Bronchial epithelial cell (primary cell): ENCODE measurements at regions not wholly inside any gene's neighbourhood (a gene's known extent, or its start where the extent isn't known, plus 50 kb on each side); places are given as distances from the start of the nearest gene placed in this dataset.

ENCODE experiments used
- DNase-seq: peaks from one replicate; pipeline ENCODE4 v3.0.0-alpha.2; 2010; ENCODE audit warnings: low read depth
- FAIRE-seq: peaks from 2 replicates; lab custom pipeline; 2011; peaks lifted over from hg19 to GRCh38; lab: Jason Lieb, UNC
- H3K27me3 ChIP-seq: 2 replicates; pipeline ENCODE4 v1.5.1; 2011; ENCODE audit warnings: low read length; ENCODE audit not compliant: control insufficient read depth, insufficient read depth
- H3K36me3 ChIP-seq: 2 replicates; pipeline ENCODE4 v1.5.1; 2011; ENCODE audit warnings: low read length; ENCODE audit not compliant: control insufficient read depth, insufficient read depth
- H3K4me3 ChIP-seq: 2 replicates; pipeline ENCODE4 v1.5.1; 2011; ENCODE audit warnings: mild to moderate bottlenecking, low read depth, low read length, control low read depth
- TF ChIP-seq, protein P1 (sequence below): IDR thresholded peaks from 2 replicates; pipeline ENCODE4 v1.5.1; 2011; ENCODE audit warnings: mild to moderate bottlenecking, moderate library complexity, low read length, control low read depth, inconsistent platforms; ENCODE audit not compliant: insufficient read depth, severe bottlenecking

DNA sequence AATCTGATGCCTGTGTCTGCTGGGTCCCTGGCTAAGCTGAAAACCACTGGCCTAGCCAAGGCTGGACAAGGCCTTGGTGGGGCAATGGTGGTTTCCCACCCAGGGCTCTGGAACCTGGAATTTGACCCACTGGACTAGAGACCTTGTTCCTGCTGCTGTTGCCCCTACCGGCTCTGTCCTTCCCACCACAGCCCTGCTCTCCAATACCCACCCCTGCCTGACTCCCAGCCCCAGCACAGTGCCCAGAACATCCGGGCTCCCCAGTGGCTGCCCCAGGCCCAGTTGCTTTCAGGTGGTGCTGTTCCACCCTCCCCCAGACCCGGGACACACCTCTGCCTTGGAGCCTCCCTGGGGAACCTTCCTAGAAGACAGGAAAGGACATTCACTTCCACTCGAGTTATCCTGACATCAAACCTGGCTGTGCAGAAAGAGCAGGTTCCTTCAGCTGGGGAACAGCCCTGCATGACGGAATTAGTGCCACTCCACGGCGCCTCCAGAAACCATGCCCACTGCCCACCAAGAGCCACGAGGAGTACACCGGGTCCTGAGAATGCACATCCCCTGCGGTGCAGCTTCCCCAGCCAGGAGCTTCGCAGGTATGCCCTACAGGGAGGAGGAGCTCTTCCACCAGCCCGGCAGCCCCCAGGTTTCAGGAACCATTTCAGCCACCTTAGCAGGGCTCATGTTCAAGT lies 152.8 kb downstream of the OAT start:
- FAIRE-seq (no peak), DNase-seq (no peak)

DNA sequence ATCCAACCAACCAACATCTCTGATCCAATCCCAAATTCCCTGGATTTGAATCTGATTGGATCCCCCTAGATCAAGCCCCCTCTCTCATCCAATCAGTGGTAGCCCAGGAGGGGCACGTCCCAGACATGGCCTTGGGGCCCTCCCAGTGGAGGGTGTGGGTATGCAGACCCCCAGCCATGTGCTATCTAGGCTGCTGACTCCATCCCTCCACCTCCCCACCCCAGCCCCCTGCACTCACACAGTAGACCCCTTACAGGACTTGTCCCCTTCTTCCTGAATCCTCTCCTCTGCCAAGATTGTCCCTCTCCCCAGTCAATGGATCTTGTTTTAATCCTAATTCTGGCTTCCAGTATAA lies 153.4 kb downstream of the OAT start:
- FAIRE-seq (no peak), DNase-seq (no peak)
- H3K36me3 ChIP-seq: no peaks in the 10 kb centered on the region
- H3K27me3 ChIP-seq: peaks cover 4% of the 10 kb centered on the region
- H3K4me3 ChIP-seq: no peak overlapping the region
- TF ChIP-seq, protein P1, sequence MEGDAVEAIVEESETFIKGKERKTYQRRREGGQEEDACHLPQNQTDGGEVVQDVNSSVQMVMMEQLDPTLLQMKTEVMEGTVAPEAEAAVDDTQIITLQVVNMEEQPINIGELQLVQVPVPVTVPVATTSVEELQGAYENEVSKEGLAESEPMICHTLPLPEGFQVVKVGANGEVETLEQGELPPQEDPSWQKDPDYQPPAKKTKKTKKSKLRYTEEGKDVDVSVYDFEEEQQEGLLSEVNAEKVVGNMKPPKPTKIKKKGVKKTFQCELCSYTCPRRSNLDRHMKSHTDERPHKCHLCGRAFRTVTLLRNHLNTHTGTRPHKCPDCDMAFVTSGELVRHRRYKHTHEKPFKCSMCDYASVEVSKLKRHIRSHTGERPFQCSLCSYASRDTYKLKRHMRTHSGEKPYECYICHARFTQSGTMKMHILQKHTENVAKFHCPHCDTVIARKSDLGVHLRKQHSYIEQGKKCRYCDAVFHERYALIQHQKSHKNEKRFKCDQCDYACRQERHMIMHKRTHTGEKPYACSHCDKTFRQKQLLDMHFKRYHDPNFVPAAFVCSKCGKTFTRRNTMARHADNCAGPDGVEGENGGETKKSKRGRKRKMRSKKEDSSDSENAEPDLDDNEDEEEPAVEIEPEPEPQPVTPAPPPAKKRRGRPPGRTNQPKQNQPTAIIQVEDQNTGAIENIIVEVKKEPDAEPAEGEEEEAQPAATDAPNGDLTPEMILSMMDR: no peak

More for the DNA sequence above, 152.8 kb downstream of the OAT start:
- TF ChIP-seq, protein P1: no peak
- Histone ChIP-seq H3K4me3 (no peak overlapping the region), H3K36me3 (no peaks in the 10 kb centered on the region), H3K27me3 (peaks cover 4% of the 10 kb centered on the region)

DNA sequence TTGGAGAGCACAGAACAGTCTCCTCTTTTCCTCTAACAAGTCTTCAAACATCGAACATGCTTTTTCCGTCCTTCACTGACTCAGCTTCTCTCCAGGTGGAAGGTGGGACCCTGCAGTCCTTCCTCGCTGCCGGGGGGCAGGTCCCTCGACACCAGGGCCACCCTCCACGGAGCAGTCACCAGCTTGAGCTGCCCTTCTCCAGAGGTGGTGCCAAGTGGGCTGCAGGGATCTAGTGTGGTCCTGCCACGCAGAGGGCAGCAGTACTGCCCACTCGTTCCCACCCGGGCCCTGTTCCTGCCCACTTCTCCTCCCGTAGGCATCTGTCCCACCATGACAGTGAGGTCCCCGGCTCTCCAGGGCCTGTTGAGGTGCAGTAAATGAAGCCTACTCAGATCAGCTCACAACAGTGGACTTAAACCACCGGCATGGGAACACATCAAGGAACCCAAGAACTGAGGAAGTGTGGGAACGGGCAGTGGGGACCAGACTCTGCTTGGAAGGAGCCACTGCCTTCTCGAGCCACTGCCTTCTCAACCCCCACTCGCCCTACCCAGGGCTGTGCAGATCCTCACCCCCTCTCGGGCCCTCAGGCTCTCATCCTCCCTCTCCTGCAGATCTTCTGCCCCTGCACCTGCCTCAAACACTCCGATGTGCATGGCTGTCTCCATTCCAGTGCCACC lies 153.9 kb downstream of the OAT start:
- H3K36me3 ChIP-seq: no peaks in the 10 kb centered on the region

DNA sequence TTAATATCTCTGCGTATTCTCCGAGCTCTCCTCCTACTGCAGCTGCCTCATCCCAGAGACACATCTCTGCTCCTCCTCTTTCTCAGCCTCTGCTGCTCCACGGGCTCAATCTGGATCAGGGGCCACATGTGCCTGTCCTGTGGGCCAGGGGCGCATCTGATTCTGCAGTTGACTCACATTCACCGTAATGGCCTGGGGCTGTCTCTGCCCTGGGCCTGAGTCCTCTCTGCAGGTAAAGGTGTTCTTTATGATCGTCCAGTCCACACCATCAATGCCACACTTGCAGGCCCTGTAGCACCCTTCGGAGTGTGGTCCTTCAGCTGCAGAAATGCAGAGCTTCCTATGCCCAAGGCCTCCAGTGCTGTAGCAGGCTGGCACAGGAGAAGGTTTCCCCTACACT lies 154.5 kb downstream of the OAT start:
- H3K4me3 ChIP-seq: no peak overlapping the region
- TF ChIP-seq, protein P1: no peak
- DNase-seq (no peak), FAIRE-seq (no peak)
- H3K36me3 ChIP-seq: no peaks in the 10 kb centered on the region
- peaks cover 4% of the 10 kb centered on the region for H3K27me3 ChIP-seq

More for the DNA sequence above, 153.9 kb downstream of the OAT start:
- FAIRE-seq: no peak
- Histone ChIP-seq H3K4me3 (no peak overlapping the region), H3K27me3 (peaks cover 4% of the 10 kb centered on the region)
- no peak for DNase-seq
- TF ChIP-seq, protein P1: no peak

DNA sequence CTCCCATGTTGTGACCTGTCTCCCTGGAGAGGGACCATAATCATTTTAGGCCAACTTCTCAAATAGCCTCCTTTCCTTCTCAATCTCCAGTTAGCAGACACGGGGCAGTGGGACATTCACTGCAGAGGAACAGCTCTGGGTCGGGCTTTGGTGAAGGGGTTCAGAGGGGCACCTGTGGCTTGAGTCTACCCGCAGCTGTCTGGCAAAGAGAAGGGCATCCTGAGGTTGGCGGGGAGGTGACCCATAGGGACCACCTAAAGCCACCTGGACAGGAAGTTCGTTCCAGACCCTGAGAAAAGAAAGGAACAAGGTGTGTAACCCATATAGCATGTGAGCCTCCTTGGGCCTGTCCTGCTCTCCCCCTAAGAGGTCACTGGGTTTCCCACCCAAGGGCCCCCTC lies 155.0 kb downstream of the OAT start:
- TF ChIP-seq, protein P1: no peak
- Histone ChIP-seq H3K4me3 (no peak overlapping the region), H3K36me3 (no peaks in the 10 kb centered on the region), H3K27me3 (peaks cover 4% of the 10 kb centered on the region)
- no peak for FAIRE-seq
- no peak for DNase-seq
